K562 (cell line): ENCODE measurements at regions not wholly inside any gene's neighbourhood (a gene's known extent, or its start where the extent isn't known, plus 50 kb on each side); places are given as distances from the start of the nearest gene placed in this dataset.

ENCODE experiments used
- CEBPB ChIP-seq: fragments of 450-650 bp; IDR thresholded peaks from 2 replicates; pipeline ENCODE4 v1.6.1; 2016; ENCODE audit warnings: missing genetic modification characterization, missing compliant biosample characterization
- CHD2 ChIP-seq: IDR thresholded peaks from 2 replicates; pipeline ENCODE4 v1.6.1; 2011; ENCODE audit warnings: low read depth, low read length
- CREB1 ChIP-seq, 2 experiments: sonication (generic) in 1 of 2; formaldehyde crosslinking in 1 of 2; IDR thresholded peaks; 2 replicates each; pipeline versions ENCODE4 v1.6.1 to v1.8.0; 2012 to 2022; ENCODE audit warnings: inconsistent platforms in 1 of 2, mild to moderate bottlenecking in 1 of 2, missing genetic modification reagents in 1 of 2, moderate library complexity in 1 of 2
- EP300 ChIP-seq: IDR thresholded peaks from 2 replicates; pipeline ENCODE4 v1.6.1; 2012; ENCODE audit warnings: low read length, improper control_type of control experiment
- KAT8 ChIP-seq: fragments of 450-650 bp; IDR thresholded peaks from 2 replicates; pipeline ENCODE4 v1.6.1; 2016; ENCODE audit warnings: low read depth, mild to moderate bottlenecking
- MAFG ChIP-seq: fragments of 450-650 bp; conservative IDR thresholded peaks from 2 replicates; pipeline ENCODE4 v1.6.1; 2016; ENCODE audit warnings: missing genetic modification characterization, missing compliant biosample characterization
- POLR2AphosphoS2 ChIP-seq: IDR thresholded peaks from 2 replicates; pipeline ENCODE4 v1.6.1; 2012; ENCODE audit warnings: low read length, improper control_type of control experiment
- PTRF ChIP-seq: fragments of 450-650 bp; IDR thresholded peaks from 2 replicates; pipeline ENCODE4 v1.6.1; 2016; ENCODE audit warnings: mild to moderate bottlenecking, missing genetic modification characterization, missing compliant biosample characterization
- RAD51 ChIP-seq: fragments of 450-650 bp; IDR thresholded peaks from 2 replicates; pipeline ENCODE4 v1.7.1; 2016; ENCODE audit warnings: low read depth, mild to moderate bottlenecking, borderline replicate concordance
- ZNF445 ChIP-seq: fragments of 250-450 bp; sonication (Bioruptor Pico); IDR thresholded peaks from 2 replicates; pipeline ENCODE4 v1.4.0; 2020; ENCODE audit warnings: low read depth, mild to moderate bottlenecking, moderate library complexity
- TF ChIP-seq, protein P1 (sequence below), 3 experiments: IDR thresholded peaks in 2 of 3; conservative IDR thresholded peaks in 1 of 3; 2 replicates each; pipeline ENCODE4 v1.5.1; 2011 to 2012; ENCODE audit warnings: low read length in 3 of 3, mild to moderate bottlenecking in 3 of 3, control low read depth in 2 of 3, improper control_type of control experiment in 1 of 3, inconsistent platforms in 1 of 3, low read depth in 1 of 3, mixed read lengths in 1 of 3, moderate library complexity in 1 of 3; ENCODE audit not compliant: insufficient read depth in 2 of 3
- TF ChIP-seq, protein P2 (sequence below): fragments of 450-650 bp; IDR thresholded peaks from 2 replicates; pipeline ENCODE4 v1.6.1; 2016; ENCODE audit warnings: low read depth

DNA sequence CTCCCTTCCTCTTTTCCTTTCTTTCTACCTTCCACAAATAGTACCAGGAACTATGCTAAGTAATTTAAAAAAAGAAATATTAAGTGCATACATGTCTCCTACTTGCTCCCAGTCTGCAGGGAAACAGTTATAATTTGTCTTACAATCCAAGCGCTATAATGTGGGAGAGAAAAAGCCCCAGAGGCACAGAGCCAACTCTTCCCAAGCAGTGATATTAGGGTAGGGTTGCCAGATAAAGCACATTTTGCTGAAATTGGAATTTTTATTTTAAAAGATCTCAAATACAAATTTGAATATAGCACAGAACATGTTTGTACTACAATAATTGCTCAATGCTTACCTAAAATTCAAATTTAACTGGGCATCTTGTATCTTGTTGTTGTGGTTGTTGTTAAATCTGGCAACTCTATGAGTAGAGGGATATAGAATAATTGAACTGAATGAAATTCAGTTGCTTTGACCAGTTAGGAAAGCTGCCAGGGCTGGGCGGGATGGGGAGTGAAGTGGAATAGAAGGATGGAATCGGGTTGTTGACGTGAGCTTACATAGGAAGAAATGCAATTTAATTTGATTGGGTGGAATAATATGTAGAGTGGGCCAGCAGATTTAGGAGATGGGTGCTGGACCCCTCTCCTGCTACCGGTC is 52.6 kb upstream of the USP3 start:
- TF ChIP-seq, protein P1, sequence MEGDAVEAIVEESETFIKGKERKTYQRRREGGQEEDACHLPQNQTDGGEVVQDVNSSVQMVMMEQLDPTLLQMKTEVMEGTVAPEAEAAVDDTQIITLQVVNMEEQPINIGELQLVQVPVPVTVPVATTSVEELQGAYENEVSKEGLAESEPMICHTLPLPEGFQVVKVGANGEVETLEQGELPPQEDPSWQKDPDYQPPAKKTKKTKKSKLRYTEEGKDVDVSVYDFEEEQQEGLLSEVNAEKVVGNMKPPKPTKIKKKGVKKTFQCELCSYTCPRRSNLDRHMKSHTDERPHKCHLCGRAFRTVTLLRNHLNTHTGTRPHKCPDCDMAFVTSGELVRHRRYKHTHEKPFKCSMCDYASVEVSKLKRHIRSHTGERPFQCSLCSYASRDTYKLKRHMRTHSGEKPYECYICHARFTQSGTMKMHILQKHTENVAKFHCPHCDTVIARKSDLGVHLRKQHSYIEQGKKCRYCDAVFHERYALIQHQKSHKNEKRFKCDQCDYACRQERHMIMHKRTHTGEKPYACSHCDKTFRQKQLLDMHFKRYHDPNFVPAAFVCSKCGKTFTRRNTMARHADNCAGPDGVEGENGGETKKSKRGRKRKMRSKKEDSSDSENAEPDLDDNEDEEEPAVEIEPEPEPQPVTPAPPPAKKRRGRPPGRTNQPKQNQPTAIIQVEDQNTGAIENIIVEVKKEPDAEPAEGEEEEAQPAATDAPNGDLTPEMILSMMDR (IDR thresholded peaks at IDR 0.05 in 2 of 3, conservative IDR thresholded peaks at IDR 0.05 in 1 of 3; ENCODE audit: insufficient read depth in 2 of 3, low read depth in 1 of 3, low read length in 3 of 3), result no peak
- TF ChIP-seq PTRF (tag) (no peak), RAD51 (no peak), CEBPB (no peak), KAT8 (no peak), POLR2AphosphoS2 (no peak), ZNF445 (CRISPR knock-in tag) (no peak), CHD2 (no peak), EP300 (no peak), CREB1 (IDR thresholded peaks at IDR 0.05) (no peak), CREB1 (CRISPR knock-in tag; IDR thresholded peaks at IDR 0.05) (no peak), MAFG (no peak)
- TF ChIP-seq, protein P2, sequence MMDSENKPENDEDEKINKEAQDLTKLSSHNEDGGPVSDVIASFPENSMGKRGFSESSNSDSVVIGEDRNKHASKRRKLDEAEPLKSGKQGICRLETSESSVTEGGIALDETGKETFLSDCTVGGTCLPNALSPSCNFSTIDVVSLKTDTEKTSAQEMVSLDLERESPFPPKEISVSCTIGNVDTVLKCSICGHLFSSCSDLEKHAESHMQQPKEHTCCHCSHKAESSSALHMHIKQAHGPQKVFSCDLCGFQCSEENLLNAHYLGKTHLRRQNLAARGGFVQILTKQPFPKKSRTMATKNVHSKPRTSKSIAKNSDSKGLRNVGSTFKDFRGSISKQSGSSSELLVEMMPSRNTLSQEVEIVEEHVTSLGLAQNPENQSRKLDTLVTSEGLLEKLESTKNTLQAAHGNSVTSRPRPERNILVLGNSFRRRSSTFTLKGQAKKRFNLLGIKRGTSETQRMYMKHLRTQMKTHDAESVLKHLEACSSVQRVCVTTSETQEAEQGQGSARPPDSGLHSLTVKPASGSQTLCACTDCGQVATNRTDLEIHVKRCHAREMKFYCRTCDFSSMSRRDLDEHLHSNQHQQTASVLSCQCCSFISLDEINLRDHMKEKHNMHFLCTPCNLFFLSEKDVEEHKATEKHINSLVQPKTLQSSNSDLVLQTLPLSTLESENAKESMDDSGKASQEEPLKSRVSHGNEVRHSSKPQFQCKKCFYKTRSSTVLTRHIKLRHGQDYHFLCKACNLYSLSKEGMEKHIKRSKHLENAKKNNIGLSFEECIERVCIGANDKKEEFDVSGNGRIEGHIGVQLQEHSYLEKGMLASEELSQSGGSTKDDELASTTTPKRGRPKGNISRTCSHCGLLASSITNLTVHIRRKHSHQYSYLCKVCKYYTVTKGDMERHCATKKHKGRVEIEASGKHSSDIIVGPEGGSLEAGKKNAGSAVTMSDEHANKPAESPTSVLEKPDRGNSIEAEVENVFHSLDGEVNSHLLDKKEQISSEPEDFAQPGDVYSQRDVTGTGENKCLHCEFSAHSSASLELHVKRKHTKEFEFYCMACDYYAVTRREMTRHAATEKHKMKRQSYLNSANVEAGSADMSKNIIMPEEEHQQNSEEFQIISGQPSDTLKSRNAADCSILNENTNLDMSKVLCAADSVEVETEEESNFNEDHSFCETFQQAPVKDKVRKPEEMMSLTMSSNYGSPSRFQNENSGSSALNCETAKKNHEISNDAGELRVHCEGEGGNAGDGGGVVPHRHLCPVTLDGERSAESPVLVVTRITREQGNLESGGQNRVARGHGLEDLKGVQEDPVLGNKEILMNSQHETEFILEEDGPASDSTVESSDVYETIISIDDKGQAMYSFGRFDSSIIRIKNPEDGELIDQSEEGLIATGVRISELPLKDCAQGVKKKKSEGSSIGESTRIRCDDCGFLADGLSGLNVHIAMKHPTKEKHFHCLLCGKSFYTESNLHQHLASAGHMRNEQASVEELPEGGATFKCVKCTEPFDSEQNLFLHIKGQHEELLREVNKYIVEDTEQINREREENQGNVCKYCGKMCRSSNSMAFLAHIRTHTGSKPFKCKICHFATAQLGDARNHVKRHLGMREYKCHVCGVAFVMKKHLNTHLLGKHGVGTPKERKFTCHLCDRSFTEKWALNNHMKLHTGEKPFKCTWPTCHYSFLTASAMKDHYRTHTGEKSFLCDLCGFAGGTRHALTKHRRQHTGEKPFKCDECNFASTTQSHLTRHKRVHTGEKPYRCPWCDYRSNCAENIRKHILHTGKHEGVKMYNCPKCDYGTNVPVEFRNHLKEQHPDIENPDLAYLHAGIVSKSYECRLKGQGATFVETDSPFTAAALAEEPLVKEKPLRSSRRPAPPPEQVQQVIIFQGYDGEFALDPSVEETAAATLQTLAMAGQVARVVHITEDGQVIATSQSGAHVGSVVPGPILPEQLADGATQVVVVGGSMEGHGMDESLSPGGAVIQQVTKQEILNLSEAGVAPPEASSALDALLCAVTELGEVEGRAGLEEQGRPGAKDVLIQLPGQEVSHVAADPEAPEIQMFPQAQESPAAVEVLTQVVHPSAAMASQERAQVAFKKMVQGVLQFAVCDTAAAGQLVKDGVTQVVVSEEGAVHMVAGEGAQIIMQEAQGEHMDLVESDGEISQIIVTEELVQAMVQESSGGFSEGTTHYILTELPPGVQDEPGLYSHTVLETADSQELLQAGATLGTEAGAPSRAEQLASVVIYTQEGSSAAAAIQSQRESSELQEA, result no peak
